SK-N-SH (cell line): ENCODE measurements at regions not wholly inside any gene's neighbourhood (a gene's known extent, or its start where the extent isn't known, plus 50 kb on each side); places are given as distances from the start of the nearest gene placed in this dataset.

Experiments
- CTCF ChIA-PET: fragments of 300-600, 350-600 bp; formaldehyde crosslinking; extraction: SDS; loops from one replicate; lab custom pipeline; 2021; lab: Yijun Ruan, JAX
- POLR2A ChIA-PET: fragments of 350-600 bp; sonication (Branson Sonifier 250); formaldehyde crosslinking; extraction: SDS; loops from one replicate; lab custom pipeline; 2020; ENCODE audit warnings: antibody characterized with exemption, inconsistent platforms; lab: Yijun Ruan, JAX
- DNase-seq: peaks from one replicate; pipeline ENCODE4 v3.0.0; 2012
- H2AFZ ChIP-seq: fragments of 200-600 bp; sonication (generic); 2 replicates; pipeline ENCODE4 v1.8.1; 2016; ENCODE audit warnings: antibody characterized with exemption, mild to moderate bottlenecking, low read depth
- H3F3A ChIP-seq: fragments of 200-600 bp; sonication (generic); replicated peaks from 2 replicates; pipeline ENCODE3; 2016; ENCODE audit warnings: antibody characterized with exemption, mild to moderate bottlenecking; ENCODE audit not compliant: insufficient read depth
- H3K27ac ChIP-seq, 2 experiments: fragments of 200-500 bp in 1 of 2; fragments of 200-600 bp in 1 of 2; sonication (Bioruptor generic) in 1 of 2; sonication (generic), shearing (Covaris generic) in 1 of 2; 2 replicates each; pipeline versions ENCODE4 v1.5.1 to v1.6.1; 2014 to 2016; ENCODE audit warnings: low read depth in 2 of 2, inconsistent platforms in 1 of 2, low read length in 1 of 2, mild to moderate bottlenecking in 1 of 2, mixed read lengths in 1 of 2
- H3K27me3 ChIP-seq: fragments of 200-600 bp; sonication (generic), shearing (Covaris generic); 2 replicates; pipeline ENCODE4 v1.6.1; 2016; ENCODE audit warnings: mixed run types; ENCODE audit not compliant: insufficient read depth
- H3K36me3 ChIP-seq, 2 experiments: fragments of 200-500 bp in 1 of 2; fragments of 200-600 bp in 1 of 2; sonication (Bioruptor generic) in 1 of 2; sonication (generic) in 1 of 2; replicated peaks in 1 of 2; 2 replicates each; pipeline versions ENCODE3 to v1.5.1; 2014 to 2016; ENCODE audit warnings: low read length in 1 of 2, mild to moderate bottlenecking in 1 of 2; ENCODE audit not compliant: insufficient read depth in 2 of 2, control insufficient read depth in 1 of 2
- H3K4me1 ChIP-seq, 2 experiments: fragments of 200-500 bp in 1 of 2; fragments of 200-600 bp in 1 of 2; sonication (Bioruptor generic) in 1 of 2; sonication (generic), shearing (Covaris generic) in 1 of 2; 2 replicates each; pipeline versions ENCODE4 v1.5.1 to v1.6.1; 2014 to 2016; ENCODE audit warnings: low read depth in 1 of 2, low read length in 1 of 2, mixed run types in 1 of 2; ENCODE audit not compliant: insufficient read depth in 2 of 2, control insufficient read depth in 1 of 2
- H3K4me2 ChIP-seq: fragments of 200-600 bp; sonication (generic), shearing (Covaris generic); 2 replicates; pipeline ENCODE4 v1.6.1; 2017; ENCODE audit warnings: mixed run types
- H3K4me3 ChIP-seq, 2 experiments: fragments of 200-500 bp in 1 of 2; fragments of 200-600 bp in 1 of 2; sonication (Bioruptor generic) in 1 of 2; sonication (generic), shearing (Covaris generic) in 1 of 2; 2 replicates each; pipeline versions ENCODE4 v1.5.1 to v1.8.1; 2014 to 2016; ENCODE audit warnings: low read depth in 2 of 2, inconsistent platforms in 1 of 2, low read length in 1 of 2, mild to moderate bottlenecking in 1 of 2, mixed read lengths in 1 of 2, moderate library complexity in 1 of 2
- H3K79me2 ChIP-seq: fragments of 200-600 bp; sonication (generic); 2 replicates; pipeline ENCODE4 v1.8.1; 2017; ENCODE audit warnings: mild to moderate bottlenecking; ENCODE audit not compliant: insufficient read depth
- H3K9ac ChIP-seq: fragments of 200-600 bp; sonication (generic); 2 replicates; pipeline ENCODE4 v1.6.1; 2017; ENCODE audit warnings: mixed run types
- H3K9me2 ChIP-seq: fragments of 200-600 bp; sonication (generic); 2 replicates; pipeline ENCODE4 v1.6.1; 2017; ENCODE audit warnings: mixed run types
- H3K9me3 ChIP-seq: fragments of 200-600 bp; sonication (generic); 2 replicates; pipeline ENCODE4 v1.6.1; 2017; ENCODE audit warnings: mixed run types, mild to moderate bottlenecking, moderate library complexity
- H4K20me1 ChIP-seq: fragments of 200-600 bp; sonication (generic); 2 replicates; pipeline ENCODE4 v1.6.1; 2017; ENCODE audit warnings: mild to moderate bottlenecking, mixed run types; ENCODE audit not compliant: insufficient read depth
- EZH2phosphoT487 ChIP-seq: fragments of 200-600 bp; sonication (generic); IDR thresholded peaks from 2 replicates; pipeline ENCODE4 v1.6.1; 2017; ENCODE audit warnings: low read depth, mixed run types, mild to moderate bottlenecking, antibody characterized with exemption, moderate library complexity, borderline replicate concordance
- FOSL2 ChIP-seq: IDR thresholded peaks from 2 replicates; pipeline ENCODE4 v1.4.0; 2012; ENCODE audit warnings: low read depth, mild to moderate bottlenecking, moderate library complexity, borderline replicate concordance
- FOXJ3 ChIP-seq: sonication (generic); formaldehyde crosslinking; IDR thresholded peaks from 2 replicates; pipeline ENCODE4 v1.5.1; 2020; ENCODE audit warnings: mild to moderate bottlenecking, missing genetic modification reagents
- NRF1 ChIP-seq: IDR thresholded peaks from 2 replicates; pipeline ENCODE4 v1.6.1; 2012; ENCODE audit warnings: low read depth, mild to moderate bottlenecking, low read length
- POLR2AphosphoS5 ChIP-seq: IDR thresholded peaks from 2 replicates; pipeline ENCODE4 v1.6.1; 2012; ENCODE audit warnings: low read depth, low read length
- RFX5 ChIP-seq: IDR thresholded peaks from 2 replicates; pipeline ENCODE4 v1.6.1; 2012; ENCODE audit warnings: mild to moderate bottlenecking, improper control_type of control experiment, low read length
- SMC3 ChIP-seq: IDR thresholded peaks from 2 replicates; pipeline ENCODE4 v1.6.1; 2012; ENCODE audit warnings: low read depth, low read length, improper control_type of control experiment
- TEAD4 ChIP-seq: IDR thresholded peaks from 2 replicates; pipeline ENCODE4 v1.4.0; 2012; ENCODE audit warnings: mild to moderate bottlenecking, borderline replicate concordance; ENCODE audit not compliant: insufficient read depth
- WGBS: methylation state at CpG from one replicate; pipeline ENCODE4 v1.1.6; 2017; ENCODE audit warnings: low lambda C conversion rate; 5-methylcytosine and 5-hydroxymethylcytosine counted together
- TF ChIP-seq, protein P1 (sequence below): IDR thresholded peaks from 2 replicates; pipeline ENCODE4 v1.4.0; 2012; ENCODE audit warnings: low read depth, borderline replicate concordance
- TF ChIP-seq, protein P2 (sequence below): IDR thresholded peaks from 2 replicates; pipeline ENCODE4 v1.4.0; 2012; ENCODE audit warnings: low read depth, borderline replicate concordance
- TF ChIP-seq, protein P3 (sequence below): IDR thresholded peaks from 2 replicates; pipeline ENCODE4 v1.4.0; 2012; ENCODE audit warnings: low read depth

DNA sequence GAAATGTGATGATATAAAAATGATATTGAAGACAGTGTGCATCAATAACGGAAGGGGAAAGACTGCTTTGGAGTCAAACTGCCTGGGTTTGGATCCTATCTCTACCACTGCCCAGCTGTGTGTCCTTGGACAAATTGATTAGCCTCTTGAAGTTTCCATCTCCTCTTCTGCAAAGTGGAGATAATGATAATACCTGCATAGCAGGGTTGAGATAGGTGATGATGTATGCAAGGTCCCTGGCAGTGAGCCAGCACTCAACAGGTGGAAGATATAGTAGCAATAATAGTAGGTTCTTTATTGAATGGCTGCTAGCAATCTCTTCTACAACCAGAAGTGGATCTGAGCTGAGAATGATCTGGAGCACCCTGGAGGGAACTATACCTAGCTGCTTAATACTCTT is 166.7 kb downstream of the MIS18A start:
- no peak overlapping the region for H3K9ac ChIP-seq
- no peaks in the 10 kb centered on the region for H3K79me2 ChIP-seq
- no peaks in the 10 kb centered on the region for H3K9me2 ChIP-seq
- H3K9me3 ChIP-seq: no peaks in the 10 kb centered on the region
- H3K27ac ChIP-seq: no peak overlapping the region
- ChIA-PET CTCF (interaction anchor here (1.2 to 1.5 kb wide), 2 partner anchors 13 to 16 kb away, joined by 3 read pairs; no protein-coding TSS in a partner anchor), POLR2A (no interaction called here)
- no peaks in the 10 kb centered on the region for H3K27me3 ChIP-seq
- H3F3A ChIP-seq: no peaks in the 10 kb centered on the region
- H3K4me2 ChIP-seq: no peak overlapping the region
- TF ChIP-seq, protein P1, sequence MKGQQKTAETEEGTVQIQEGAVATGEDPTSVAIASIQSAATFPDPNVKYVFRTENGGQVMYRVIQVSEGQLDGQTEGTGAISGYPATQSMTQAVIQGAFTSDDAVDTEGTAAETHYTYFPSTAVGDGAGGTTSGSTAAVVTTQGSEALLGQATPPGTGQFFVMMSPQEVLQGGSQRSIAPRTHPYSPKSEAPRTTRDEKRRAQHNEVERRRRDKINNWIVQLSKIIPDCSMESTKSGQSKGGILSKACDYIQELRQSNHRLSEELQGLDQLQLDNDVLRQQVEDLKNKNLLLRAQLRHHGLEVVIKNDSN: no peak
- TF ChIP-seq, protein P2, sequence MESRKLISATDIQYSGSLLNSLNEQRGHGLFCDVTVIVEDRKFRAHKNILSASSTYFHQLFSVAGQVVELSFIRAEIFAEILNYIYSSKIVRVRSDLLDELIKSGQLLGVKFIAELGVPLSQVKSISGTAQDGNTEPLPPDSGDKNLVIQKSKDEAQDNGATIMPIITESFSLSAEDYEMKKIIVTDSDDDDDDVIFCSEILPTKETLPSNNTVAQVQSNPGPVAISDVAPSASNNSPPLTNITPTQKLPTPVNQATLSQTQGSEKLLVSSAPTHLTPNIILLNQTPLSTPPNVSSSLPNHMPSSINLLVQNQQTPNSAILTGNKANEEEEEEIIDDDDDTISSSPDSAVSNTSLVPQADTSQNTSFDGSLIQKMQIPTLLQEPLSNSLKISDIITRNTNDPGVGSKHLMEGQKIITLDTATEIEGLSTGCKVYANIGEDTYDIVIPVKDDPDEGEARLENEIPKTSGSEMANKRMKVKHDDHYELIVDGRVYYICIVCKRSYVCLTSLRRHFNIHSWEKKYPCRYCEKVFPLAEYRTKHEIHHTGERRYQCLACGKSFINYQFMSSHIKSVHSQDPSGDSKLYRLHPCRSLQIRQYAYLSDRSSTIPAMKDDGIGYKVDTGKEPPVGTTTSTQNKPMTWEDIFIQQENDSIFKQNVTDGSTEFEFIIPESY: no peak
- TF ChIP-seq TEAD4: no peak
- no peak for TF ChIP-seq FOXJ3 (CRISPR knock-in tag)
- TF ChIP-seq FOSL2: no peak
- TF ChIP-seq EZH2phosphoT487: no peak
- TF ChIP-seq POLR2AphosphoS5: no peak
- TF ChIP-seq, protein P3, sequence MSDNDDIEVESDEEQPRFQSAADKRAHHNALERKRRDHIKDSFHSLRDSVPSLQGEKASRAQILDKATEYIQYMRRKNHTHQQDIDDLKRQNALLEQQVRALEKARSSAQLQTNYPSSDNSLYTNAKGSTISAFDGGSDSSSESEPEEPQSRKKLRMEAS: no peak
- TF ChIP-seq SMC3: no peak
- TF ChIP-seq NRF1: no peak
- no peak overlapping the region for H3K4me3 ChIP-seq
- H3K36me3 ChIP-seq: no peaks in the 10 kb centered on the region
- H3K4me1 ChIP-seq: no peaks in the 10 kb centered on the region
- DNase-seq: no peak
- no peaks in the 10 kb centered on the region for H4K20me1 ChIP-seq
- H2AFZ ChIP-seq: no peak overlapping the region
- WGBS: 33% methylated on average over 1 of the region's 1 CpG

DNA sequence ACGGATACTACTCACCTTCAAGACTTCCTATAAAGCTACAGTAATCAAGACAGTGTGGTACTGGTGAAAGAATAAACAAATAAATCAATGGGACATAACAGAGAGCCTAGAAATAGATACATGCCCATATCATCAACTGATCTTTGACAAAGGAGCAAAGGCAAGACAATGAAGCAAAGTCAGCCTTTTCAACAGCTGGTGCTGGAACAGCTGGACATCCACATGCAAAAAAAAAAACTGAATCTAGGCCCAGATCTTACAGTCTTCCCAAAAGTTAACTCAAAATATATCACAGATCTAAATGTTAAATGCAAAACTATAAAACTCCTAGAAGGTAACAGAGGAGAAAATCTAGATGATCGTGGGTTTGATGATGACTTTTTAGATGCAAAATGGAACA is 170.3 kb downstream of the MIS18A start:
- Histone ChIP-seq H3K79me2 (no peaks in the 10 kb centered on the region), H3K36me3 (no peaks in the 10 kb centered on the region), H4K20me1 (no peaks in the 10 kb centered on the region), H3K27me3 (no peaks in the 10 kb centered on the region), H2AFZ (no peak overlapping the region), H3K4me3 (no peak overlapping the region), H3K4me1 (no peaks in the 10 kb centered on the region), H3K9me2 (no peaks in the 10 kb centered on the region), H3K27ac (no peak overlapping the region), H3F3A (no peaks in the 10 kb centered on the region), H3K9ac (no peak overlapping the region), H3K4me2 (no peak overlapping the region), H3K9me3 (no peaks in the 10 kb centered on the region)
- POLR2A ChIA-PET: no interaction called here
- WGBS: 67% methylated on average over 2 of the region's 2 CpGs
- no peak for DNase-seq
- no peak for TF ChIP-seq RFX5
- CTCF ChIA-PET: interaction anchor here (0.6 to 0.9 kb wide), 4 partner anchors 9 to 244 kb away, joined by 3 read pairs; no protein-coding TSS in a partner anchor
